Calu3 (cell line): ENCODE measurements at regions not wholly inside any gene's neighbourhood (a gene's known extent, or its start where the extent isn't known, plus 50 kb on each side); places are given as distances from the start of the nearest gene placed in this dataset.
A peak's percentile ranks its signal among the peaks of the same experiment; 100 is the strongest.

Experiments
- BruUV-seq: library from RNA; stranded (reverse); fragments of 400-500 nt; replicated peaks from 2 replicates; lab custom pipeline; 2021; lab: Mats Ljungman, UMichigan
- CTCF ChIA-PET: fragments of 300-600 bp; sonication (Branson Sonifier 250); formaldehyde crosslinking; loops from one replicate; lab custom pipeline; 2022; ENCODE audit warnings: antibody characterized with exemption; lab: Charles Lee
- DNase-seq: peaks from one replicate; pipeline ENCODE4 v3.0.0; 2022
- H3K27ac Mint-ChIP-seq: one replicate; pipeline ENCODE4 v1.8.0; 2022; ENCODE audit warnings: mixed read lengths; ENCODE audit not compliant: unreplicated experiment
- H3K27me3 Mint-ChIP-seq: one replicate; pipeline ENCODE4 v1.8.0; 2022; ENCODE audit warnings: mixed read lengths; ENCODE audit not compliant: unreplicated experiment
- H3K36me3 Mint-ChIP-seq: one replicate; pipeline ENCODE4 v1.8.0; 2022; ENCODE audit warnings: mild to moderate bottlenecking, moderate library complexity, mixed read lengths; ENCODE audit not compliant: insufficient read depth, unreplicated experiment
- H3K4me1 Mint-ChIP-seq: one replicate; pipeline ENCODE4 v1.8.0; 2022; ENCODE audit warnings: mild to moderate bottlenecking, low read depth, mixed read lengths; ENCODE audit not compliant: unreplicated experiment
- H3K4me3 Mint-ChIP-seq: one replicate; pipeline ENCODE4 v1.8.0; 2022; ENCODE audit warnings: mild to moderate bottlenecking, low read depth, moderate library complexity, mixed read lengths; ENCODE audit not compliant: unreplicated experiment
- H3K9me3 Mint-ChIP-seq: one replicate; pipeline ENCODE4 v1.8.0; 2022; ENCODE audit warnings: low read depth, mixed read lengths; ENCODE audit not compliant: unreplicated experiment
- CTCF ChIP-seq: fragments of 200-600 bp; IDR thresholded peaks from one replicate; pipeline ENCODE4 v1.8.0; 2022; ENCODE audit warnings: antibody characterized with exemption; ENCODE audit not compliant: unreplicated experiment
- intact Hi-C: fragments of 100-400 bp; cut with micrococcal nuclease; formaldehyde crosslinking; loops from one replicate; pipeline ENCODE4 v1.10.0; 2022; ENCODE audit not compliant: unreplicated experiment

- H3K27me3 Mint-ChIP-seq = no peaks in the 10 kb centered on the region
- intact Hi-C loops = no loop called here
- H3K4me1 Mint-ChIP-seq = peaks cover 12% of the 10 kb centered on the region
- no peak overlapping the region for H3K4me3 Mint-ChIP-seq
- TF ChIP-seq CTCF = no peak
- no peak overlapping the region for H3K27ac Mint-ChIP-seq
- no peak for DNase-seq
- no peaks in the 10 kb centered on the region for H3K9me3 Mint-ChIP-seq
- no peaks in the 10 kb centered on the region for H3K36me3 Mint-ChIP-seq
- CTCF ChIA-PET = interaction anchor here (0.8 kb wide), 1 partner anchor 79 kb away, joined by 3 read pairs; no protein-coding TSS in a partner anchor
- no TSS peak for BruUV-seq
These were observed 108.4 kb upstream of the VEPH1 start for GRCh38 chr3:157611536-157612076.

- H3K27ac Mint-ChIP-seq = no peak overlapping the region
- DNase-seq = no peak
- H3K36me3 Mint-ChIP-seq = no peaks in the 10 kb centered on the region
- no peak for TF ChIP-seq CTCF
- intact Hi-C loops = no loop called here
- H3K9me3 Mint-ChIP-seq = no peaks in the 10 kb centered on the region
- BruUV-seq = no TSS peak
- CTCF ChIA-PET = no interaction called here
- H3K27me3 Mint-ChIP-seq = no peaks in the 10 kb centered on the region
- peaks cover 18% of the 10 kb centered on the region for H3K4me1 Mint-ChIP-seq
- H3K4me3 Mint-ChIP-seq = no peak overlapping the region
These were observed 107.8 kb upstream of the VEPH1 start for GRCh38 chr3:157610876-157611535.

GRCh38 chr3:157607826-157608405, 104.7 kb upstream of the VEPH1 start:
- intact Hi-C loops = no loop called here
- Mint-ChIP-seq H3K27me3 (no peaks in the 10 kb centered on the region), H3K27ac (no peak overlapping the region), H3K4me1 (peaks cover 11% of the 10 kb centered on the region), H3K4me3 (no peak overlapping the region), H3K36me3 (no peaks in the 10 kb centered on the region), H3K9me3 (no peaks in the 10 kb centered on the region)
- no peak for DNase-seq
- BruUV-seq = no TSS peak
- CTCF ChIA-PET = interaction anchor here (0.6 to 1.9 kb wide), 4 partner anchors 10 to 924 kb away, joined by 6 to 16 read pairs (median 6); no protein-coding TSS in a partner anchor
- TF ChIP-seq CTCF = no peak

- Mint-ChIP-seq H3K27me3 (no peaks in the 10 kb centered on the region), H3K9me3 (no peaks in the 10 kb centered on the region), H3K4me3 (peak overlapping the region; percentile 26), H3K27ac (no peak overlapping the region), H3K36me3 (no peaks in the 10 kb centered on the region), H3K4me1 (peaks cover 11% of the 10 kb centered on the region)
- no TSS peak for BruUV-seq
- CTCF ChIA-PET = interaction anchor here (0.5 to 1.9 kb wide), 19 partner anchors 9 to 964 kb away, joined by 3 to 26 read pairs (median 5); partner anchors contain the start of genes MLF1 and VEPH1
- intact Hi-C loops = loop anchor here (1.0 kb wide), 1 partner anchor 75 kb away; no protein-coding TSS in a partner anchor
- DNase-seq = no peak
- no peak for TF ChIP-seq CTCF
These were observed 103.6 kb upstream of the VEPH1 start for GRCh38 chr3:157606852-157607197.
